ENCODE measurements at regions not wholly inside any gene's neighbourhood (a gene's known extent, or its start where the extent isn't known, plus 50 kb on each side); places are given as distances from the start of the nearest gene placed in this dataset.
"Not testable (repeated sequence)": the region's sequence is repeated elsewhere in the genome, so short reads cannot be mapped to it uniquely, and the experiment has no call there.

GRCh38 chr5:41995193-41995592 is 70.1 kb downstream of the FBXO4 start:
- DNase-seq (ENCODE audit: low read depth in 2 of 2), result no peak

DNA sequence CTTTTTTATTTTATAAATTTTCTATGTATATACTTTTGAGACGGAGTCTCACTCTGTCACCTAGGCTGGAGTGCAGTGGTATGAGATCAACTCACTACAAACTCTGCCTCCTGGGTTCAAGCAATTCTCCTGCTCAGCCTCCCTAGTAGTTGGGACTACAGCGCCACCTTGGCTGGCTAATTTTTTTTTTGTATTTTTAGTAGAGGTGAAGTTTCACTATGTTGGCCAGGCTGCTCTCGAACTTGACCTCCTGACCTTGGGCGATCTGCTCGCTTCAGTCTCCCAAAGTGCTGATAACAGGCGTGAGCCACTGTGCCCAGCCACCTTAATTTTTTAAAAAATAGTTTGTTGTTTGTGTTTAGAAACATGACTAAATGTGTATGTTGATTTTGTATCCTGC is 76.6 kb downstream of the FBXO4 start:
- no peak for DNase-seq (ENCODE audit: low read depth in 2 of 2)

DNA sequence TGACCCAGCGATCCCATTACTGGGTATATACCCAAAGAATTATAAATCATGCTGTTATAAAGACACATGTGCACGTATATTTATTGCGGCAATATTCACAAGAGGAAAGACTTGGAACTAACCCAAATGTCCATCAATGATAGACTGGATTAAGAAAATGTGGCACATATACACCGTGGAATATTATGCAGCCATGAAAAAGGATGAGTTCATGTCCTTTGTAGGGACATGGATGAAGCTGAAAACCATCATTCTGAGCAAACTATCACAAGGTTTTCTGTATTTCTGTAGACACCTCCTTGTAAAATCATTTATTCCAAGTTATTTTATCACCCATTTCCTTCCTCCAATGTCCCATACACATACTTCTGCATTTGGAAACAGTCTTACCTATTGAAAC is 78.8 kb downstream of the FBXO4 start:
- DNase-seq (ENCODE audit: low read depth in 2 of 2), result not testable (repeated sequence)

- no peak for DNase-seq (ENCODE audit: low read depth in 2 of 2)
Measured at GRCh38 chr5:42005561-42006153, 80.6 kb downstream of the FBXO4 start.

DNA sequence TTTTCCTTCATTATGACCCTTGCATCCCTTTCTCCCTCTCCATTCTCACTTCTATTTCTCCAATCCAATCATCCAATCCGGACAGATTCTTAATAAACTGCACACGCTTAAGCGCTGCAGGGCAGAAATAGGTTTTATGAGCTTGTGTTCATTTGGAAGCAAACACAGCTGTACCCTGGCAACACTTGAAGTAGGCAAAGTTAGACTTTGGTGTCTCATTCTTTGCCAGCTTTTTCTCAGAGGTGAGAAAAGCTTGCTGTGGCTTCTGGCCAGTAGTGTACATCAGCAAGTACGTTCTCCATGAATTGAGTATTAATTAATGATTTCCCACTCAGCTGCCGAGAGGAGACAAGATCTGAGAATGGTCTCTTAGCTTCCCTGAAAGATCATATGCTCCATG is 88.5 kb downstream of the FBXO4 start:
- no peak for DNase-seq (ENCODE audit: low read depth in 2 of 2)

DNA sequence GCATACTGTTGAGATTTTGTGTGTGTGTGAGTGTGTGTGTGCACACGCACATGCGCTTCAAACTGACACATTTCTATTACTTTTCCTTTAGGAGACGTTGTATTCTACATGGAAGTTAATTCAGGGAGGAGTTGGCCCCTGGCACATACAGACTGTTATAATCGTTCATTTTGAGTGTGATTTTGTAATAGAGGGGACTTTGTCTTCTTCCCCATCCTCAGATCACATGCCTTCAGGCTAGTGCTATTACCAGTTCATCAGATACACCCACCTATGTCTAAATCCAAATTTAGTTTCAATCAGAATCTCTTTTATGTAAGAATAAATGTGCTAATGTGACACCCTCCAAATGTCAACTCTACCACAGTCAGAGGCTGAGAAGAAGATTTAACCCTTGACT is 90.2 kb downstream of the FBXO4 start:
- no peak for DNase-seq (ENCODE audit: low read depth in 2 of 2)

DNA sequence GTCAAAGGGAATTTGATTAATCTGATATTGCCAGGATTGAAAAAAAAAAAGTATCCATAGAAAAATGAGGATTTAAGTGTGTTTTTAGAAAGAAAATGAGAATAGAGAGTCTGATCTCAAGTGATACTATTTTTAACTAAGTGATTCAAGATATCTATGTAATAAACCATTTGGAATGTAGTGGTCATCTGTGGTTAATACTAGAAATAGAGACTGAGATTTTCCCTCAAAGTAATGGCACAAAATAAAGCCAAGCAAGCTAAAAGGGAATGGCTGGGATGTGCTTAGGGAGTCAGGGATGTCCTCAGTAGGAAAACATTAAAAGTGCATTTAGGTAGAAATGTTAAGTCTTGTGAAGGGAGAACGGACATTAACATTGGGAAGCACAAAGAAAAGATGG is 90.6 kb downstream of the FBXO4 start:
- DNase-seq (ENCODE audit: low read depth in 2 of 2), result no peak

- DNase-seq (ENCODE audit: low read depth in 2 of 2), result no peak
Measured at GRCh38 chr5:42020788-42021530, 95.9 kb downstream of the FBXO4 start.

- no peak for DNase-seq (ENCODE audit: low read depth in 2 of 2)
Measured at GRCh38 chr5:42021923-42022322, 96.8 kb downstream of the FBXO4 start.

DNA sequence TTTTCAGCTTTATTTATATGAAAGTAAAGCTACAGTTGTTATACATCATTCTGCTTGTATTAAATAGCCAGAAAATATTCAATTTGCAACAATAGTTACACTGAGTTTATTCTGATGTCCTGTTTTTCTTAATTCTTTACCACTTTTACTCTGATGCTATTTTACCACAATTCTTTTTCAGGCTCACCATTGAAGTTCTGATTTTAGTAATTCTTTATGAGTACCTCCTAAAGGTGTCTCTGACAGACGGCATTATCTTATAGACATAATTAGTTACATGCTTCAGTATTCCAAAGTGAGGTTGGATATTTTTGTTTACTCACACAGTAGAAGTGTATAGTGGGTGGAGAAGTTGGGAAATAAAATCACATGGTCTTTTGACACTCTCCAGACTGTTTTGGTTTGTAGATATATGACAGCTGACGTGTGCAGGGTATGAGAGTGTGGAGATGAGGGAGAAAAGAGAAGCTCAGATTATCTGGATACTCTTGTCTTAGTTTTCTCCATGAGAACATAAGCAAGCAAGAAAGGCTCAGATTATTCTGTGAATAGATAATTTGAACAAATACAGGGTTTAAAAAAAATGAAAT is 97.4 kb downstream of the FBXO4 start:
- no peak for DNase-seq (ENCODE audit: low read depth in 2 of 2)

GRCh38 chr5:42026446-42026845 is 101.4 kb downstream of the FBXO4 start:
- DNase-seq (ENCODE audit: low read depth in 2 of 2), result no peak

GRCh38 chr5:42032137-42032536 is 107.1 kb downstream of the FBXO4 start:
- DNase-seq (ENCODE audit: low read depth in 2 of 2), result no peak

DNA sequence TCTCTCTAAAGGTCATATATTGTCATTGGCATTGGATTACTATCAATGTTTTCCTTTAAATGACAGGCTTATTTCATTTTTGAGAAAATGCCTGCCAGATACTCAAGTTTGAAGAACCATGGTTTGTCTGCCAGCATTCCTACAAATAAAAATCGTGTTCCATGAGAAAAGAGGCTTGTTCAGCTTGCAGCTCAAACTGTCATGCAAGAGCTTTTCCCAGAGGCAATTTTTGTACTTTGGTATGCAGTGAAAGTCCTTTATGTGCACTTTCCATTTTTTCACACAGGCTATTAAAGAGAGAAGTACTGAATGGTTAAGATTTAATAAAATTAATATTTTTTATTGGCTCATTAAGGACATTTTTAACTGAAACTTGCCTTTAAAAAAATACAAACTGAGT is 110.4 kb downstream of the FBXO4 start:
- DNase-seq (ENCODE audit: low read depth in 2 of 2), result no peak

DNA sequence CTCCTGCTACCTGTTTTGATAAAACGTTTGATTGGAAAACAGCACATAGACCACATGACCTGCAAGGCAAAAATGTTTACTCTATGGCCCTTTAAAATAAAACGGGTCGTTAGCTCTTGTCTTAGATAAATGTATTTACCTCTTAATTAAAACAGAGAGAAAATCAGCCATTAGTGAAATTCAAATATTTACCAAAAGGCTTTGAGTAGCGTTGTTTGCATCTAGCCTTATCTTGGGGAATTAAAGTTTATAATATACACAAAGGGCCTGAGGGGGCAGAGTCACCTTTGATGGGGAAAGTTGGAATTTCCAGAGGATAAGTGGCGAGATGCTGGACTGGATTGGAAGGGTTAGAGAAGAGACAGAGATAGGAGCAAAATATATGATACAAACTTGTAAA is 111.3 kb downstream of the FBXO4 start:
- no peak for DNase-seq (ENCODE audit: low read depth in 2 of 2)

DNA sequence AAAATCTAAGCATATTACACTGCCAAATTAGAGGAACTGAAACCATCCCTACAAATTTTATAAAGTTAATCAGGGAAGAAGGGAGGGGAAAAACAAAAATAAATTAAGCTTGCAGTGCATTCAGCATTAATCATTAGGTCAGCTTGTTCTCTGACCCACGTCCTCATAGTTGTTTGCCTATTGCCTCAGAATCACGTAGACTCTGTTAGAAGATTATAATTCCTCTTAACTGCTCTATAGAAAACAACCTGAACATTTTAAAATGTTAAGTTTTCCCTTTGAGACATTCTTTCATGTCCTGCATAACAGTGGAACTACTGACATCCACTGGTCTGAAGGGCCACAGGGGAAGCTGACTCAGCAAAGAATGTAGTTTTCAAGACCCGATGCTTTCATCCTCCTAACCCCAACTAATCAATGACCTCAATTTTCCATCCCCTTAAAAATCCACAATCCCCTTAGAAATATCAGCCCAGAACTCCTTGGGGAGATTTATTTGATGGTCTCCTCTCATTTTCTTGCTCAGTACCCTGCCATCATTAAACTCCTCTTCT is 112.4 kb downstream of the FBXO4 start:
- no peak for DNase-seq (ENCODE audit: low read depth in 2 of 2)

DNA sequence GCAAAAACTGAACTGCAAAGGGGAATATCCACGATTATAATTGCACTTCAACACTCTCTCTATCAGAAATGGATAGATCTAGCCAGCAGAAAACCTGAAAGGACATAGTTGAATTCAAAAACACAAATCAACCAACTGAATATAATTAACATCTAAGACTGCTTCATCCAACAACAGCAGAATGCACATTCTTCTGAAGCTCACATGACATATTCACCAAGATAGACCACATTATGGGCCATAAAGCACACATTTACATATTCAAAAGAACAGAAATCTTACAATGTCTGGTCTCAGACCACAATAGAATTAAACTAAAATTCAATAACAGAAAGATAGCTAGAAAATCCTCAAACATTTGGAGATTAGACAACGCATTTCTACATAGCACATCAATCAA is 118.3 kb downstream of the FBXO4 start:
- DNase-seq (ENCODE audit: low read depth in 2 of 2), result no peak

- DNase-seq (ENCODE audit: low read depth in 2 of 2), result peak; percentile 28 to 42
Measured at GRCh38 chr5:42057254-42057690, 132.2 kb downstream of the FBXO4 start.

- no peak for DNase-seq (ENCODE audit: low read depth in 2 of 2)
Measured at GRCh38 chr5:42059291-42059690, 134.2 kb downstream of the FBXO4 start.

DNA sequence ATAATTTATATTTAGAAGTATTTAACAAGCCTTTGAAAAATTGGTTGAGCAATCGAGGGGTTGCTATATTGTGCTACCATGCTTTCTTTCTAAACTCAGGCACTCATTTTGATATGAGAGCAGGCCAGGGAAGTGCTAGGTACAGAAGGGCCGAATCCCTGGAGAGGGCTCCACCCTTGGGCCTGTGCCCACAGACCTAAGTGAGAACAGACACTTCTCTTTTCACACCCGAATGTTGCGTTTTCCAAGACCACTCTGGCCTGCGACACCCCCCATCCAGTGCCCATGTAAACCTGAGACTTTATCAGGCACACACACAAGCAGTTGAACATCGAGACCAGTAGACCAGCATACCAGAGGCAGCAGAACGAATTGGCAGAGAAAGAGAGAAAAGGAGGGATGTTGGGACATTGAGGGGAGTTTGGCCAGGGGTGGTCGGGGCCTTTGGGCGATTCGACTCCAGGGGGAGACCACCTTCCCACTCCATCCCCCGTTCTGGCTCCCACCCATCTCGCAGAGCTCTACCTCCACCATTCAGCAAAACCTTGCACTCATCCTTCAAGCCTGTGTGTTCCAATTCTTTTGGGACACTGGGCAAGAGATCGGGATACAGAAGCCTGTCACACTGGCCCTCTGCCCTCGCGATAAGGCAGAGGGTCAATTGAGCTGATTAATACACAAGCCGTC is 134.8 kb downstream of the FBXO4 start:
- DNase-seq (ENCODE audit: low read depth in 2 of 2), result no peak

DNA sequence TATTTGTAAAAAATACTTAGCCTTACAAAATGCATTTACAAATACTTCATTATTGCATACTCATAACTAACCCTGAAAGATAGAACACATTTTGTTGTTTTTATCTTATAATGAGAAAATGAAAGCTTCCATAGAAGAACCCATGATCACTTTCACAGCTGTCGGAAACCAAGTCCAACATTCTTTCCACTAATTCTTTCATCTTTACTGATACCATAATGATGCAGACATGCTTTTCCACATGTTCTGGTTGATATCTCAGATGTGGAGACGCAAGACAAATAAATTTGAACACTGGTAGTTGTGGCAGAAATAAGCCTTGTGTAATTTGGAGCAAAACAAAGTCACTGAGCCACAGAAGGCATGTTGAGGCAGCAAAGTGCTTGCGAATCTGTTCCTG is 136.0 kb downstream of the FBXO4 start:
- DNase-seq (ENCODE audit: low read depth in 2 of 2), result no peak

- DNase-seq (ENCODE audit: low read depth in 2 of 2), result no peak
Measured at GRCh38 chr5:42064821-42065220, 139.7 kb downstream of the FBXO4 start.

DNA sequence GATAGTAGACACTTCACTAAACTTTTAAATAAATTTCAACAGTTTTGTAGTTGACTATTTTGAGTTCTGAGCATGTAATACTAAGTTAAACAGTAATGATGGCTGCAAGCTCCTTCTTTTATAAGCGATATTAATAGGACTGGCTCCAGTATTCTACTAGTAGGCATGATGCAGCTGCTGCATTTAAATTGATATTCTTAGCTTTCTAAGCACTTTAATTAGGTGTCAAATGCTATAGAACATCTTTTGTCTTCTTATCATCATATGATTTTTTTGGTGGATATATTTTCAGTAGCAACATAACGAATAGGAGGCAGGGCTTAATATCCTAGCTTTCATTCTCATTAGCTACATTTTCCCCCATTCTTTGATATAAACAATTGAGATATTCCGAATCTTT is 141.1 kb downstream of the FBXO4 start:
- no peak for DNase-seq (ENCODE audit: low read depth in 2 of 2)
